Brain microvascular endothelial cell (primary cell): ENCODE measurements at regions not wholly inside any gene's neighbourhood (a gene's known extent, or its start where the extent isn't known, plus 50 kb on each side); places are given as distances from the start of the nearest gene placed in this dataset.

Experiments
- DNase-seq: peaks from one replicate; pipeline ENCODE4 v3.0.0-alpha.2; 2020
- H3K27ac ChIP-seq: fragments of 250-450 bp; sonication (Bioruptor Pico); 2 replicates; pipeline ENCODE4 v1.5.1; 2020; ENCODE audit warnings: mild to moderate bottlenecking, moderate library complexity
- H3K27me3 ChIP-seq: fragments of 250-450 bp; sonication (Bioruptor Pico); replicated peaks from 2 replicates; pipeline ENCODE4 v1.5.1; 2020; ENCODE audit warnings: mild to moderate bottlenecking
- H3K36me3 ChIP-seq: fragments of 250-450 bp; sonication (Bioruptor Pico); replicated peaks from 2 replicates; pipeline ENCODE4 v1.5.1; 2020; ENCODE audit warnings: mild to moderate bottlenecking
- H3K4me3 ChIP-seq: 2 replicates; pipeline ENCODE4 v1.5.1; 2011; ENCODE audit warnings: low read depth, mild to moderate bottlenecking, control low read depth, low read length, moderate library complexity
- CTCF ChIP-seq: IDR thresholded peaks from 2 replicates; pipeline ENCODE4 v1.5.1; 2011; ENCODE audit warnings: low read depth, mild to moderate bottlenecking, moderate library complexity, low read length, control low read depth, inconsistent platforms; ENCODE audit errors: missing control alignments
- in situ Hi-C: cut with HindIII; loops from 2 replicates; pipeline ENCODE4 v1.10.0; 2017; ENCODE audit warnings: low sequenced_read_pairs, low pct_ligation_motif_present

GRCh38 chr3:72487078-72487765, 361.0 kb downstream of the SHQ1 start:
- no peak for TF ChIP-seq CTCF
- Histone ChIP-seq H3K27me3 (no peaks in the 10 kb centered on the region), H3K27ac (no peak overlapping the region), H3K36me3 (no peaks in the 10 kb centered on the region), H3K4me3 (no peak overlapping the region)
- in situ Hi-C loops, result no loop called here
- DNase-seq, result peak; percentile 79

- Histone ChIP-seq H3K36me3 (no peaks in the 10 kb centered on the region), H3K4me3 (no peak overlapping the region), H3K27me3 (no peaks in the 10 kb centered on the region), H3K27ac (no peak overlapping the region)
- TF ChIP-seq CTCF, result no peak
- DNase-seq, result no peak
- in situ Hi-C loops, result no loop called here
Measured at GRCh38 chr3:72485641-72486040, 362.6 kb downstream of the SHQ1 start.

- in situ Hi-C loops, result no loop called here
- Histone ChIP-seq H3K36me3 (no peaks in the 10 kb centered on the region), H3K4me3 (no peak overlapping the region)
Measured at GRCh38 chr3:72483554-72484104, 364.6 kb downstream of the SHQ1 start.

GRCh38 chr3:72482589-72483321, 365.5 kb downstream of the SHQ1 start:
- Histone ChIP-seq H3K27ac (no peak overlapping the region), H3K36me3 (no peaks in the 10 kb centered on the region), H3K27me3 (no peaks in the 10 kb centered on the region), H3K4me3 (peak overlapping the region; percentile 32)
- no peak for TF ChIP-seq CTCF
- DNase-seq, result peak; percentile 77
- in situ Hi-C loops, result no loop called here

More at GRCh38 chr3:72483554-72484104, 364.6 kb downstream of the SHQ1 start:
- no peak for TF ChIP-seq CTCF
- no peaks in the 10 kb centered on the region for H3K27me3 ChIP-seq
- no peak for DNase-seq
- H3K27ac ChIP-seq, result no peak overlapping the region

- no peaks in the 10 kb centered on the region for H3K36me3 ChIP-seq
- no peak overlapping the region for H3K4me3 ChIP-seq
- in situ Hi-C loops, result no loop called here
- H3K27me3 ChIP-seq, result no peaks in the 10 kb centered on the region
- no peak for TF ChIP-seq CTCF
- no peak for DNase-seq
- H3K27ac ChIP-seq, result no peak overlapping the region
Measured at GRCh38 chr3:72481542-72481941, 366.7 kb downstream of the SHQ1 start.
